Mesenchymal stem cell (in vitro differentiated cells and primary cell): ENCODE measurements at regions not wholly inside any gene's neighbourhood (a gene's known extent, or its start where the extent isn't known, plus 50 kb on each side); places are given as distances from the start of the nearest gene placed in this dataset.

ENCODE experiments used
- DNase-seq: peaks from one replicate; pipeline ENCODE4 v3.0.0-alpha.2; 2013
- H2AFZ ChIP-seq: one replicate; pipeline ENCODE4 v1.6.1; 2013; ENCODE audit warnings: low read depth, mild to moderate bottlenecking, control low read depth, inconsistent platforms, low read length, moderate library complexity
- H2AK5ac ChIP-seq: 2 replicates; pipeline ENCODE4 v1.6.1; 2013; ENCODE audit warnings: low read length, moderate library complexity, mild to moderate bottlenecking, inconsistent platforms; ENCODE audit not compliant: severe bottlenecking
- H2BK120ac ChIP-seq: one replicate; pipeline ENCODE4 v1.6.1; 2013; ENCODE audit warnings: low read depth, mild to moderate bottlenecking, inconsistent platforms, low read length, moderate library complexity
- H2BK12ac ChIP-seq, 2 experiments: one replicate each; pipeline ENCODE4 v1.6.1; 2013; ENCODE audit warnings: inconsistent platforms in 2 of 2, low read length in 2 of 2, mild to moderate bottlenecking in 2 of 2, moderate library complexity in 2 of 2, control low read depth in 1 of 2
- H2BK15ac ChIP-seq: one replicate; pipeline ENCODE4 v1.6.1; 2013; ENCODE audit warnings: mild to moderate bottlenecking, low read depth, inconsistent platforms; ENCODE audit not compliant: poor library complexity, severe bottlenecking
- H2BK5ac ChIP-seq: 2 replicates; pipeline ENCODE4 v1.6.1; 2013; ENCODE audit warnings: low read depth, mild to moderate bottlenecking, low read length, control low read depth, inconsistent platforms; ENCODE audit not compliant: poor library complexity, severe bottlenecking
- H3K14ac ChIP-seq, 2 experiments: one replicate each; pipeline ENCODE4 v1.6.1; 2013; ENCODE audit warnings: inconsistent platforms in 2 of 2, low read length in 2 of 2, control low read depth in 1 of 2, mild to moderate bottlenecking in 1 of 2, moderate library complexity in 1 of 2
- H3K18ac ChIP-seq, 2 experiments: one replicate each; pipeline ENCODE4 v1.6.1; 2013; ENCODE audit warnings: inconsistent platforms in 2 of 2, low read length in 2 of 2, control low read depth in 1 of 2, low read depth in 1 of 2, mild to moderate bottlenecking in 1 of 2
- H3K23ac ChIP-seq, 2 experiments: one replicate each; pipeline ENCODE4 v1.6.1; 2013; ENCODE audit warnings: inconsistent platforms in 2 of 2, low read length in 2 of 2, mild to moderate bottlenecking in 2 of 2, moderate library complexity in 2 of 2, control low read depth in 1 of 2
- H3K27ac ChIP-seq: 2 replicates; pipeline ENCODE4 v1.5.1; 2013; ENCODE audit warnings: mild to moderate bottlenecking, moderate library complexity, low read length, control low read depth, inconsistent platforms; ENCODE audit not compliant: poor library complexity, severe bottlenecking
- H3K27me3 ChIP-seq, 2 experiments: 2 replicates each; pipeline versions ENCODE4 v1.6.1 to v1.7.0; 2013; ENCODE audit warnings: low read length in 2 of 2, mild to moderate bottlenecking in 2 of 2, moderate library complexity in 2 of 2, control low read depth in 1 of 2, inconsistent platforms in 1 of 2; ENCODE audit not compliant: control insufficient read depth in 1 of 2, insufficient read depth in 1 of 2
- H3K36me3 ChIP-seq, 2 experiments: 2 replicates each; pipeline versions ENCODE4 v1.6.1 to v1.7.0; 2013; ENCODE audit warnings: low read length in 2 of 2, control low read depth in 1 of 2, inconsistent platforms in 1 of 2, low read depth in 1 of 2, mild to moderate bottlenecking in 1 of 2; ENCODE audit not compliant: insufficient read depth in 2 of 2, control insufficient read depth in 1 of 2
- H3K4ac ChIP-seq, 2 experiments: one replicate each; pipeline ENCODE4 v1.6.1; 2013; ENCODE audit warnings: inconsistent platforms in 2 of 2, low read length in 2 of 2, mild to moderate bottlenecking in 2 of 2, moderate library complexity in 2 of 2, control low read depth in 1 of 2, low read depth in 1 of 2
- H3K4me1 ChIP-seq: 2 replicates; pipeline ENCODE4 v1.6.1; 2013; ENCODE audit warnings: low read depth, low read length, control low read depth; ENCODE audit not compliant: control insufficient read depth, insufficient read depth
- H3K4me2 ChIP-seq: 2 replicates; pipeline ENCODE4 v1.6.1; 2013; ENCODE audit warnings: low read length, mild to moderate bottlenecking, inconsistent platforms; ENCODE audit not compliant: poor library complexity, severe bottlenecking
- H3K4me3 ChIP-seq, 2 experiments: 2 replicates each; pipeline versions ENCODE4 v1.5.1 to v1.7.0; 2013; ENCODE audit warnings: low read length in 2 of 2, mild to moderate bottlenecking in 2 of 2, control low read depth in 1 of 2, low read depth in 1 of 2; ENCODE audit not compliant: insufficient read depth in 1 of 2
- H3K79me1 ChIP-seq: replicated peaks from 2 replicates; pipeline ENCODE4 v1.6.1; 2013; ENCODE audit warnings: mild to moderate bottlenecking, control low read depth, low read length, inconsistent platforms; ENCODE audit not compliant: poor library complexity, severe bottlenecking
- H3K9ac ChIP-seq: 2 replicates; pipeline ENCODE4 v1.7.0; 2013; ENCODE audit warnings: mild to moderate bottlenecking, low read length, moderate library complexity
- H3K9me3 ChIP-seq: 2 replicates; pipeline ENCODE4 v1.7.0; 2013; ENCODE audit warnings: mild to moderate bottlenecking, low read length; ENCODE audit not compliant: control insufficient read depth
- H4K8ac ChIP-seq: one replicate; pipeline ENCODE4 v1.6.1; 2013; ENCODE audit warnings: inconsistent platforms, mild to moderate bottlenecking, low read length, moderate library complexity
- H4K91ac ChIP-seq: one replicate; pipeline ENCODE4 v1.6.1; 2013; ENCODE audit warnings: mild to moderate bottlenecking, low read length, inconsistent platforms
- whole genome bisulfite sequencing: methylation state at CpG from one replicate; pipeline ENCODE4 v1.1.7; 2013; ENCODE audit warnings: mixed read lengths; 5-methylcytosine and 5-hydroxymethylcytosine counted together

DNA sequence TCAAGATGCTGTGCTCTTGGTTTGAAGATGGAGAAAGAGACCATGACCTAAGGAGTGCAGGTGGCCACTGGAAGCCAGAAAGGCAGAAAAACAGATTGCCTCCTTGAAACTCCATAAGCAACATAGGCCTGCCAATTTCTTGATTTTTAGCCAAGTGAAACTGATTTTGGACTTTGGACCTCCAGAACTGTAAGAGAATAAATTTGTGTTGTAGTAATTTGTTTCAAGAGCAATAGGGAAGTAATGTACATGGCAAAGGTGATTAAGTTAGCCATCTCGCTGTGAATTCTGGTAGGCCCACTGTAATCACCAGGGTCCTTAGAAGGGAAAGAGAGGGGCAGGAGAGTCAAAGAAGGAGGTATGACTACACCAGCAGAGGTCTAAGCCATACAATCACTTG, 238.8 kb downstream of the CNTN3 start:
- no peak overlapping the region for H3K4ac ChIP-seq
- no peaks in the 10 kb centered on the region for H3K27me3 ChIP-seq
- no peak overlapping the region for H2BK5ac ChIP-seq
- no peak overlapping the region for H2BK15ac ChIP-seq
- H3K4me2 ChIP-seq = no peak overlapping the region
- no peak overlapping the region for H3K14ac ChIP-seq
- no peak overlapping the region for H4K91ac ChIP-seq
- no peaks in the 10 kb centered on the region for H3K36me3 ChIP-seq
- no peak overlapping the region for H4K8ac ChIP-seq
- 77% methylated on average over 1 of the region's 1 CpG for WGBS
- H2BK120ac ChIP-seq = no peak overlapping the region
- H3K27ac ChIP-seq = no peak overlapping the region
- H2AFZ ChIP-seq = peak overlapping the region; percentile 61
- H3K4me1 ChIP-seq = no peaks in the 10 kb centered on the region
- no peak overlapping the region for H2BK12ac ChIP-seq
- no peak for DNase-seq
- no peak overlapping the region for H3K4me3 ChIP-seq
- H3K9ac ChIP-seq = no peak overlapping the region
- no peak overlapping the region for H3K18ac ChIP-seq
- H3K23ac ChIP-seq = no peak overlapping the region
- no peaks in the 10 kb centered on the region for H3K79me1 ChIP-seq
- no peaks in the 10 kb centered on the region for H3K9me3 ChIP-seq
- H2AK5ac ChIP-seq = no peak overlapping the region

- Histone ChIP-seq H3K4me2 (no peak overlapping the region), H2BK120ac (no peak overlapping the region), H2AFZ (no peak overlapping the region), H3K9me3 (no peaks in the 10 kb centered on the region), H3K4ac (no peak overlapping the region), H3K27ac (no peak overlapping the region), H2AK5ac (no peak overlapping the region), H3K36me3 (no peaks in the 10 kb centered on the region), H3K9ac (no peak overlapping the region), H3K18ac (no peak overlapping the region), H3K4me3 (no peak overlapping the region), H3K23ac (no peak overlapping the region), H3K4me1 (no peaks in the 10 kb centered on the region), H2BK12ac (no peak overlapping the region), H3K27me3 (no peaks in the 10 kb centered on the region), H2BK15ac (no peak overlapping the region), H3K14ac (no peak overlapping the region), H4K91ac (no peak overlapping the region), H3K79me1 (no peaks in the 10 kb centered on the region), H2BK5ac (no peak overlapping the region), H4K8ac (no peak overlapping the region)
- no peak for DNase-seq
- WGBS = 65% methylated on average over 2 of the region's 2 CpGs
These were observed 241.7 kb downstream of the CNTN3 start for GRCh38 chr3:74372743-74373142.

GRCh38 chr3:74370342-74370741, 244.1 kb downstream of the CNTN3 start:
- DNase-seq = no peak
- Histone ChIP-seq H4K91ac (no peak overlapping the region), H2AK5ac (no peak overlapping the region), H3K9me3 (no peaks in the 10 kb centered on the region), H2AFZ (no peak overlapping the region), H4K8ac (no peak overlapping the region), H3K9ac (no peak overlapping the region), H3K4ac (no peak overlapping the region), H3K23ac (no peak overlapping the region), H3K27ac (no peak overlapping the region), H3K18ac (no peak overlapping the region), H3K4me2 (no peak overlapping the region), H3K27me3 (no peaks in the 10 kb centered on the region), H3K36me3 (no peaks in the 10 kb centered on the region), H3K4me3 (no peak overlapping the region), H2BK12ac (no peak overlapping the region), H2BK120ac (no peak overlapping the region), H3K79me1 (no peaks in the 10 kb centered on the region), H2BK15ac (no peak overlapping the region), H2BK5ac (no peak overlapping the region), H3K4me1 (no peaks in the 10 kb centered on the region), H3K14ac (no peak overlapping the region)
- WGBS = no CpG with 5 or more reads among the region's 2 CpGs

- Histone ChIP-seq H3K18ac (no peak overlapping the region), H3K4ac (no peak overlapping the region), H2BK15ac (no peak overlapping the region), H3K4me1 (no peaks in the 10 kb centered on the region), H4K91ac (no peak overlapping the region), H3K14ac (no peak overlapping the region), H3K79me1 (no peaks in the 10 kb centered on the region), H3K36me3 (peaks cover 0 to 2% of the 10 kb centered on the region in 2 experiments), H2AFZ (no peak overlapping the region), H3K4me3 (no peak overlapping the region), H2BK5ac (no peak overlapping the region), H2BK12ac (no peak overlapping the region), H2BK120ac (no peak overlapping the region), H3K4me2 (no peak overlapping the region), H3K27ac (no peak overlapping the region), H3K27me3 (no peaks in the 10 kb centered on the region), H3K9me3 (no peaks in the 10 kb centered on the region), H2AK5ac (no peak overlapping the region), H3K23ac (no peak overlapping the region), H4K8ac (no peak overlapping the region), H3K9ac (no peak overlapping the region)
- WGBS = no CpG with 5 or more reads among the region's 1 CpG
- DNase-seq = no peak
These were observed 248.1 kb downstream of the CNTN3 start for GRCh38 chr3:74366331-74366730.
